ENCODE measurements at regions not wholly inside any gene's neighbourhood (a gene's known extent, or its start where the extent isn't known, plus 50 kb on each side); places are given as distances from the start of the nearest gene placed in this dataset.

DNA sequence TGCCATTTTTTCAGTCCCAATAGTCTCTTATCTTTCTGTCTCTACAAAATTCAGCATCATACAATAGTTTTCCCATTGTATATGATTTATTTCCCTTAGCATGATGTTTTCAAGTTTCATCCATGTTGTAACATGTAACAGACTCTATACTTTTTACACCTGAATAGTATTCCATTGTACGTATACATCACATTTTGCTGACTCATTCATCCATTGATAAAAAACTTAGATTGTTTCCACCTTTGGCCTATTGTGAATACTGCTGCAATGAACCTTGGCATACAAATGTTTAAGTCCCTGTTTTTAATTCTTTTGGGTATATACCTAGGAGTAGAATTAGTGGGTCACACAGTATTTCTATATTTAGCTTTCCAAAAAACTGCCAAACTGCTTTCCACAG, 349.3 kb upstream of the CDH2 start:
- TF ChIP-seq, protein P1, sequence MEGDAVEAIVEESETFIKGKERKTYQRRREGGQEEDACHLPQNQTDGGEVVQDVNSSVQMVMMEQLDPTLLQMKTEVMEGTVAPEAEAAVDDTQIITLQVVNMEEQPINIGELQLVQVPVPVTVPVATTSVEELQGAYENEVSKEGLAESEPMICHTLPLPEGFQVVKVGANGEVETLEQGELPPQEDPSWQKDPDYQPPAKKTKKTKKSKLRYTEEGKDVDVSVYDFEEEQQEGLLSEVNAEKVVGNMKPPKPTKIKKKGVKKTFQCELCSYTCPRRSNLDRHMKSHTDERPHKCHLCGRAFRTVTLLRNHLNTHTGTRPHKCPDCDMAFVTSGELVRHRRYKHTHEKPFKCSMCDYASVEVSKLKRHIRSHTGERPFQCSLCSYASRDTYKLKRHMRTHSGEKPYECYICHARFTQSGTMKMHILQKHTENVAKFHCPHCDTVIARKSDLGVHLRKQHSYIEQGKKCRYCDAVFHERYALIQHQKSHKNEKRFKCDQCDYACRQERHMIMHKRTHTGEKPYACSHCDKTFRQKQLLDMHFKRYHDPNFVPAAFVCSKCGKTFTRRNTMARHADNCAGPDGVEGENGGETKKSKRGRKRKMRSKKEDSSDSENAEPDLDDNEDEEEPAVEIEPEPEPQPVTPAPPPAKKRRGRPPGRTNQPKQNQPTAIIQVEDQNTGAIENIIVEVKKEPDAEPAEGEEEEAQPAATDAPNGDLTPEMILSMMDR (IDR thresholded peaks at IDR 0.05): no peak
- TF ChIP-seq POLR2A (IDR thresholded peaks at IDR 0.05): no peak
